SK-N-SH treated with all-trans-retinoic acid at 6 μM for 48 hours (cell line): ENCODE measurements at regions not wholly inside any gene's neighbourhood (a gene's known extent, or its start where the extent isn't known, plus 50 kb on each side); places are given as distances from the start of the nearest gene placed in this dataset.

Source experiments
- ATAC-seq: fragments of 200-7000 bp; cut with Tn5 transposase; 3 replicates; pipeline ENCODE4 v1.9.1; 2020; ENCODE audit warnings: mild to moderate bottlenecking, moderate library complexity
- ARNTL ChIP-seq: fragments of 450-650 bp; formaldehyde crosslinking; IDR thresholded peaks from 2 replicates; pipeline ENCODE4 v1.5.0; 2020; ENCODE audit warnings: low read depth, mild to moderate bottlenecking, moderate library complexity, borderline replicate concordance
- BACH2 ChIP-seq: fragments of 250-450 bp; sonication (Bioruptor Pico); IDR thresholded peaks from 2 replicates; pipeline ENCODE4 v1.9.0; 2021; ENCODE audit warnings: mild to moderate bottlenecking, borderline replicate concordance
- CSDC2 ChIP-seq: fragments of 250-450 bp; sonication (Bioruptor Pico); IDR thresholded peaks from 2 replicates; pipeline ENCODE4 v1.5.0; 2020; ENCODE audit warnings: mild to moderate bottlenecking, moderate library complexity
- CSRNP3 ChIP-seq: fragments of 250-450 bp; sonication (Bioruptor Pico); IDR thresholded peaks from 2 replicates; pipeline ENCODE4 v1.5.1; 2021; ENCODE audit warnings: mild to moderate bottlenecking, moderate library complexity
- ESRRG ChIP-seq: fragments of 250-450 bp; sonication (Bioruptor Pico); IDR thresholded peaks from 2 replicates; pipeline ENCODE4 v1.6.1; 2021; ENCODE audit warnings: mild to moderate bottlenecking
- GLIS3 ChIP-seq: fragments of 250-450 bp; sonication (Bioruptor Pico); IDR thresholded peaks from 2 replicates; pipeline ENCODE4 v1.5.0; 2020; ENCODE audit warnings: mild to moderate bottlenecking, moderate library complexity
- ISL1 ChIP-seq: fragments of 250-450 bp; sonication (Bioruptor Pico); IDR thresholded peaks from 2 replicates; pipeline ENCODE4 v2.1.2; 2022; ENCODE audit warnings: mild to moderate bottlenecking, moderate library complexity
- OSR1 ChIP-seq: fragments of 250-450 bp; sonication (Bioruptor Pico); IDR thresholded peaks from 2 replicates; pipeline ENCODE4 v1.8.0; 2022; ENCODE audit warnings: moderate library complexity, mild to moderate bottlenecking, inconsistent platforms
- PATZ1 ChIP-seq: fragments of 250-450 bp; sonication (Bioruptor Pico); IDR thresholded peaks from 2 replicates; pipeline ENCODE4 v1.8.0; 2020; ENCODE audit warnings: mild to moderate bottlenecking, moderate library complexity, borderline replicate concordance
- PPARA ChIP-seq: fragments of 250-450 bp; sonication (Bioruptor Pico); IDR thresholded peaks from 2 replicates; pipeline ENCODE4 v1.5.0; 2020; ENCODE audit warnings: mild to moderate bottlenecking, borderline replicate concordance
- RARB ChIP-seq: fragments of 250-450 bp; sonication (Bioruptor Pico); IDR thresholded peaks from 2 replicates; pipeline ENCODE4 v1.8.0; 2021; ENCODE audit warnings: mild to moderate bottlenecking, moderate library complexity
- SNAI2 ChIP-seq: fragments of 250-450 bp; sonication (Bioruptor Pico); IDR thresholded peaks from 2 replicates; pipeline ENCODE4 v1.5.0; 2020; ENCODE audit warnings: mild to moderate bottlenecking, moderate library complexity
- TCF4 ChIP-seq: fragments of 250-450 bp; sonication (Bioruptor Pico); IDR thresholded peaks from 2 replicates; pipeline ENCODE4 v1.8.0; 2021; ENCODE audit warnings: mild to moderate bottlenecking, moderate library complexity, borderline replicate concordance
- TOX ChIP-seq: fragments of 250-450 bp; sonication (Bioruptor Pico); IDR thresholded peaks from 2 replicates; pipeline ENCODE4 v1.8.0; 2021; ENCODE audit warnings: mild to moderate bottlenecking, moderate library complexity, borderline replicate concordance
- TSHZ2 ChIP-seq: fragments of 250-450 bp; sonication (Bioruptor Pico); IDR thresholded peaks from 2 replicates; pipeline ENCODE4 v1.5.0; 2020; ENCODE audit warnings: mild to moderate bottlenecking, moderate library complexity
- ZC3H10 ChIP-seq: fragments of 250-450 bp; sonication (Bioruptor Pico); IDR thresholded peaks from 2 replicates; pipeline ENCODE4 v1.5.1; 2021; ENCODE audit warnings: mild to moderate bottlenecking, moderate library complexity
- ZFP3 ChIP-seq: fragments of 250-450 bp; sonication (Bioruptor Pico); IDR thresholded peaks from 2 replicates; pipeline ENCODE4 v1.5.0; 2020; ENCODE audit warnings: mild to moderate bottlenecking, moderate library complexity
- ZFP30 ChIP-seq: fragments of 450-650 bp; formaldehyde crosslinking; IDR thresholded peaks from 2 replicates; pipeline ENCODE4 v1.5.0; 2022; ENCODE audit warnings: mild to moderate bottlenecking, moderate library complexity
- ZNF70 ChIP-seq: fragments of 450-650 bp; formaldehyde crosslinking; IDR thresholded peaks from 2 replicates; pipeline ENCODE4 v1.5.0; 2020; ENCODE audit warnings: mild to moderate bottlenecking, moderate library complexity
- ZNF8 ChIP-seq: fragments of 450-650 bp; formaldehyde crosslinking; IDR thresholded peaks from 2 replicates; pipeline ENCODE4 v1.5.0; 2020; ENCODE audit warnings: mild to moderate bottlenecking, moderate library complexity
- TF ChIP-seq, protein P1 (sequence below): fragments of 250-450 bp; sonication (Bioruptor Pico); IDR thresholded peaks from 2 replicates; pipeline ENCODE4 v1.8.0; 2021; ENCODE audit warnings: low read depth, mild to moderate bottlenecking, moderate library complexity, borderline replicate concordance

GRCh38 chr10:120646159-120646732 lies 189.2 kb downstream of the PLPP4 start:
- no peak for TF ChIP-seq ZC3H10 (CRISPR knock-in tag)
- no peak for TF ChIP-seq ARNTL
- no peak for TF ChIP-seq CSDC2
- TF ChIP-seq TSHZ2 (CRISPR knock-in tag): no peak
- no peak; the same call in 2 of the 3 replicates for ATAC-seq

- ATAC-seq: peak; percentile 67; the same call in 2 of the 3 replicates
- TF ChIP-seq OSR1 (CRISPR knock-in tag): no peak
- no peak for TF ChIP-seq RARB (CRISPR knock-in tag)
- TF ChIP-seq SNAI2 (CRISPR knock-in tag): no peak
- TF ChIP-seq CSDC2: no peak
- TF ChIP-seq TOX: no peak
- no peak for TF ChIP-seq PATZ1 (CRISPR knock-in tag)
- no peak for TF ChIP-seq TCF4 (CRISPR knock-in tag)
- no peak for TF ChIP-seq CSRNP3 (CRISPR knock-in tag)
- TF ChIP-seq ZFP3: no peak
- no peak for TF ChIP-seq PPARA (CRISPR knock-in tag)
- no peak for TF ChIP-seq BACH2 (CRISPR knock-in tag)
- TF ChIP-seq ZNF70 (CRISPR knock-in tag): no peak
- TF ChIP-seq ZNF8 (CRISPR knock-in tag): no peak
- TF ChIP-seq, protein P1, sequence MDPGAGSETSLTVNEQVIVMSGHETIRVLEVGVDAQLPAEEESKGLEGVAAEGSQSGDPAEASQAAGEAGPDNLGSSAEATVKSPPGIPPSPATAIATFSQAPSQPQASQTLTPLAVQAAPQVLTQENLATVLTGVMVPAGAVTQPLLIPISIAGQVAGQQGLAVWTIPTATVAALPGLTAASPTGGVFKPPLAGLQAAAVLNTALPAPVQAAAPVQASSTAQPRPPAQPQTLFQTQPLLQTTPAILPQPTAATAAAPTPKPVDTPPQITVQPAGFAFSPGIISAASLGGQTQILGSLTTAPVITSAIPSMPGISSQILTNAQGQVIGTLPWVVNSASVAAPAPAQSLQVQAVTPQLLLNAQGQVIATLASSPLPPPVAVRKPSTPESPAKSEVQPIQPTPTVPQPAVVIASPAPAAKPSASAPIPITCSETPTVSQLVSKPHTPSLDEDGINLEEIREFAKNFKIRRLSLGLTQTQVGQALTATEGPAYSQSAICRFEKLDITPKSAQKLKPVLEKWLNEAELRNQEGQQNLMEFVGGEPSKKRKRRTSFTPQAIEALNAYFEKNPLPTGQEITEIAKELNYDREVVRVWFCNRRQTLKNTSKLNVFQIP (CRISPR knock-in tag): no peak
- TF ChIP-seq, all 23 proteins: peak for 0
Measured at GRCh38 chr10:120646738-120647456, 189.9 kb downstream of the PLPP4 start.

- ATAC-seq: no peak
- TF ChIP-seq ZC3H10 (CRISPR knock-in tag): no peak
- TF ChIP-seq ESRRG (CRISPR knock-in tag): no peak
- no peak for TF ChIP-seq ZFP30 (CRISPR knock-in tag)
- TF ChIP-seq TSHZ2 (CRISPR knock-in tag): no peak
- TF ChIP-seq SNAI2 (CRISPR knock-in tag): no peak
- no peak for TF ChIP-seq BACH2 (CRISPR knock-in tag)
- TF ChIP-seq ZFP3: no peak
- TF ChIP-seq ISL1: no peak
- no peak for TF ChIP-seq OSR1 (CRISPR knock-in tag)
- TF ChIP-seq ZNF70 (CRISPR knock-in tag): no peak
- TF ChIP-seq, protein P1 (CRISPR knock-in tag): no peak
- no peak for TF ChIP-seq PATZ1 (CRISPR knock-in tag)
- no peak for TF ChIP-seq TOX
- no peak for TF ChIP-seq GLIS3 (CRISPR knock-in tag)
- no peak for TF ChIP-seq CSDC2
Measured at GRCh38 chr10:120650705-120651399, 193.8 kb downstream of the PLPP4 start.
